GM21717 (cell line): ENCODE measurements at regions not wholly inside any gene's neighbourhood (a gene's known extent, or its start where the extent isn't known, plus 50 kb on each side); places are given as distances from the start of the nearest gene placed in this dataset.
A peak's percentile ranks its signal among the peaks of the same experiment; 100 is the strongest.

ENCODE experiments used
- ATAC-seq: cut with Tn5 transposase; IDR thresholded peaks from one replicate; pipeline ENCODE4 v1.9.1; 2021; ENCODE audit warnings: mild to moderate bottlenecking, moderate library complexity; ENCODE audit not compliant: unreplicated experiment

DNA sequence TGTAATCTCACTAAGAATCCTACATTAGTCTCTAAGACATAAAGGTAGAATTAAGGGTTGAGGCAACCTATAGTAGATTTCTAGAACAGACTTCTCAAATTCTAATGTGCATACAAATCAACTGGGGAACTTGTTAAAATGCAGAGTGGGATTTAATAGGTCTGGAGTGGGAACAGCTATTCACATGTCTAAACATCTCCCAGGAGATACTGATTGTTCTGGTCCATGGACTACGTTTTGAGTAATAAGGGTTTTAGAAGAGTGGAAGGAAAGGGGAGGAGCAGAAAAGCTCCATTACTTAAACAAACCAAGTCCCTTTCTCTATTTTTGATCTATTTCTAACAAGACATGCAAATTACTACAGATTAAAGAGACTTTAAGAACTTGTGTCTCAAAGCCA, 524.8 kb downstream of the TUSC7 start:
- ATAC-seq: no peak

DNA sequence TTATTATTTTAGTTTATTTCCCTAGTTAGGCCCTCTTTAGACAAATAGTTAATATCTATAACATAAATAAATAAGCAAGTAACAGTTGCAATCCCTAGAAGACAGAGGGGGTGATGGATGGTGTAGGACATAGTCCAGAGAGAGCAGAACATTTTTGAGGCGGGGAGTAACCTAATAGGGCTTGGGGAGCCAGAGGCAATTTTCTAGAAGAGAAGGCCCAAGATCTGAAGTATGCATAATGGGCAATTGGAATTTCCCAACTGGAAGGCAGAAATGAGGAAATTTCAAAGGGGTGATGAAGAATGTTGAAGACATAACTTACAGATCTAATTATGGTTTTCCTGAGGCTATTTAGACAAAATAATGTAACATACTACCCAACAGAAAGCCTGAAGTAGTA, 525.7 kb downstream of the TUSC7 start:
- no peak for ATAC-seq

DNA sequence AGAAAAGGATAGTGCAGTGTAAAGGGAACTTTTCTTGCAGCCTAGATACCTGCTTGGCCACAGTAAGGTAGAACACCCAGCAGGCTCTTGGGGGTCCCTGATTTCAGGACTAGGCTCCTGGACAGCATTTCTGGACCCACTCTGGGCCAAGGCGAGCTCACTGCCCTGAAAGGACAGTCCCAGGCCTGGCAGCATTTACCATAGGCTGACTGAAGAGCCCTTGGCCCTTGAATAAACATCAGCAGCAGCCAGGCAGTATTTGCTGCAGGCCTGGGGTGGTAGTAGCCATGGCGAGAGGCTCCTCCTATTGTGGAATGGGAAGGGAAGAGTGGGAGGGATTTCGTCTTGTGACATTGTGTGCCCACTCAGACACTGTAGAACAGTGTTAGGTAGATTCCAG, 529.2 kb downstream of the TUSC7 start:
- ATAC-seq: no peak

DNA sequence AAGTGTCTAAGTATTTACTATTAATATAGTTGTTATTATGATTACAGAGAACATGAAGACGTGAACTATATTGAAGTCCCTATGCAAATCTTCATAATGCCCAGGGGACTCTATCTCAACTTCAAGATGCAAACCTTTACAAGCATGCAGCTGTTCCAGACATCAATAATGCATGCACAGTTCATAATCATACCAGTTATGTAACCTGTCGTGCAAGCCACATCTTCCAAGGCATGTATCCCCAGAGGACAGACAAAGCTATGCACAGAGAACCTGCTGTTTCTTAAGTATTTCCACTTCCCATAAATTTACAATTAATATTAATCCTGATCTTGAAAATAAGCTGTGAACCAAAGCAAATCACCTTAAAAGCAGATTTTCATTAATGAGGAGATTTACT, 534.1 kb downstream of the TUSC7 start:
- ATAC-seq: no peak

GRCh38 chr3:117246771-117247555, 537.4 kb downstream of the TUSC7 start:
- no peak for ATAC-seq

DNA sequence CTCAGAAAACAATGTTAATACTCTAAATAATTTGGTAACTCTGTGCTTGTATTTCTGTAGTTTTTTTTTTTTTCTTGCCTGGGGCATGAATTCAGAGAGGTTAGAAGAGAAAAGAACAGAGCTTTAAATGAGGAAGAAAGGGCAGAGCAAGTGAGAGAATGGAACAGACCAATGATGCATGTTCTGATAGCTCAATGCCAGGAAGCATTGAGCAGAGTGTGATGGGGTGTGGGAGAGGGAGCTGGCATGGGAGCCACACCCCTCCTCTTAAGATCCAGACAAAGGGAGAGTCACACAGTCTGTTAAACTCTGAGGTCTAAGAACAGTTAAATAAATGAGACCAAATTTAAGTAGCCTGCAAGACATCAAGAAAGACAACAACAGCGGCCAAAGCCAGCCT, 538.6 kb downstream of the TUSC7 start:
- ATAC-seq: no peak

DNA sequence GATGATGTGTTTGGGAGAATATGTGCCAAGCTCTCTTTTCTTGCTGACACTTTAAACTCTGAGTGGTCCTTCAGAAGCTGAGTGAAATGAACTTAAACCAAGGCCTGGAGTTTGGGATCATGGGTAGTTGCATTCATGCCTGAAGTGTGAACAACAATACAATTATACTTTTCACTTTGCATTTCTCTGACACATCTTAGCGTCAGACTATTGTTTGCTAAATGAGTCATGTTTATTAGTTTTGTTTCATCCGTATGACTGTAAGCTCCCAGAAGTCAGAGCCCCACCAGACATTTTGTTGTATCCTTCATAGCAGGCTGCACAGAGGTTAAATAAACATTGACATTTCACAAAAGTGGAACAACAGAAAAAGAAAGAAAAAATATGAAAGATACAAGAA, 542.6 kb downstream of the TUSC7 start:
- ATAC-seq: no peak

GRCh38 chr3:117252651-117253050, 543.1 kb downstream of the TUSC7 start:
- ATAC-seq: no peak

DNA sequence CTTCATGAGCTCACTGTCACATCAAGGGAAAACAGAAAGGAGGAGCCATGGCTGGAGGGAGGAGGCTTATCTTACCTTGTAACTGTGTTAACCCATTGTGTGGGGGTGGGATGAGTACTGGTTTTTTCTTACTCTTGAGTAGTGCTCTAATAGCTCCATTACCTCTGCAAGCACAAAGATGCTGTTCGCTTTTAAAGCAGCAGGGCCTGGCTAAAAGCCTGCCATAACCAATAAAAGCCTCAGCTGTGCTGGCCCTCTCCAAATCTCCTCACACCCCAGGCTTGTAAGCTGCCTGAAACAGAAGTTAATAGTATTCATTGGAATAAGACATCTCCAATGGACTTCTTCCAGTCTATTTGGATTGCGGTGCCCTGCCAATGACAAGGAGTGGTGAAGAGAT, 544.1 kb downstream of the TUSC7 start:
- no peak for ATAC-seq

- no peak for ATAC-seq
Observed at GRCh38 chr3:117254985-117255384, 545.4 kb downstream of the TUSC7 start.

GRCh38 chr3:117255736-117256135, 546.2 kb downstream of the TUSC7 start:
- ATAC-seq: no peak

DNA sequence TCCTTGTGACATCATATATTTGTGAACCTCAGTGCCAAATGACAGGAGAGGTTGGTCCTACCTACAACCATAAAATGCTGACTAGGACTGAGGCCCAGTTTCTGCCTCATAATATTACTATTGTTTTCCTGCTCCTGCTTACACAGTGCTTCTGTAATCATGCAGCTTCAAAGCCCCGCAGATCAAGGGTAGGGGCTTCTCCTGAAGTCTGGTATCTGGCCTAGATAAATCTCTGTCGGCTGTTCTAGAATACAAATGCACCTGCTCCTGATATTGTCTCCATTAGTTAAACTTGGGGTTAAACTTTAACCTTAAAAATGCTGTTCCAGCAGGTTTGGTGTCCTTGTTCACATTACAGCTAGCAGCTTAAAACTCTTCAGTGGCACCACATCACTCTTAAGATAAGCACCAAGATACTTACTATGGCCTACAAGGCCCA, 552.4 kb downstream of the TUSC7 start:
- no peak for ATAC-seq

GRCh38 chr3:117263270-117263669, 553.7 kb downstream of the TUSC7 start:
- no peak for ATAC-seq

GRCh38 chr3:117263745-117264144, 554.2 kb downstream of the TUSC7 start:
- ATAC-seq: no peak

GRCh38 chr3:117264204-117264994, 554.8 kb downstream of the TUSC7 start:
- ATAC-seq: no peak

DNA sequence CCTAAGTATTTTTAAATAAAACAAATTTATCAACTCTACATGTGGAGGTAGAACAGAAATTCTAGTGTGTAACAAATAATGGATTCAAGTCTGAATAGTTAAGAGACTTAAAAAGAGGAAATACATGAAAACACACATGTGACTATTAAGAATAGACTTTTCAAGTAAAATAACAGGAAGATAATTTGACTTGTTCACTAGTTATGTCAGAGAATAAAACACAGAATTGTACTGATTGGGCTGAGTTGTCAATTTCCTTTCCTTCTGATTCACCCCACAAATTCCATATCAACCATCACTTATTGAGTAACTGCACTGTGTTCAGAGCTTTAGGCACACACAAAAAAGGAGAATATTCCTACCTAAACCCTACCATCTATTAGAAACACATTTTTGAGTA, 557.2 kb downstream of the TUSC7 start:
- no peak for ATAC-seq

- ATAC-seq: no peak
Observed at GRCh38 chr3:117268318-117268717, 558.7 kb downstream of the TUSC7 start.

DNA sequence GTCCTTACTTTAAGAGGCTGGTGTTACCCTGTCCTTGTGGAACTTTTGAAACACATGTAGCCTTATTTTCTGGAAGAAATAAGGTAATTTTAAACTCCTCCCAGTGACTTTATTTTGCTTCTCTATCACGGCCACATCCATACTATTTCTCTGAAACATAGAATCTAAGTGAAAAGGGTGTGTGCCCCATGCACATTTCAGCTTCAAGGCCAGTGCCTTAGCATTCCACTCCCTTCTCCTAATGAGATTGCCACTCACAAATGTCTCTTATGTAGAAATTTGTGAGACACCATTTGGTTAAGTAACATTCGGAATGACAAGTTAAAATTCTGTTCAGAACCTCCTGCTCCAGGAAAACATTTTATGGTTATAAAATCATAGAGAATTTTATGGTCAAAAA, 562.7 kb downstream of the TUSC7 start:
- no peak for ATAC-seq

DNA sequence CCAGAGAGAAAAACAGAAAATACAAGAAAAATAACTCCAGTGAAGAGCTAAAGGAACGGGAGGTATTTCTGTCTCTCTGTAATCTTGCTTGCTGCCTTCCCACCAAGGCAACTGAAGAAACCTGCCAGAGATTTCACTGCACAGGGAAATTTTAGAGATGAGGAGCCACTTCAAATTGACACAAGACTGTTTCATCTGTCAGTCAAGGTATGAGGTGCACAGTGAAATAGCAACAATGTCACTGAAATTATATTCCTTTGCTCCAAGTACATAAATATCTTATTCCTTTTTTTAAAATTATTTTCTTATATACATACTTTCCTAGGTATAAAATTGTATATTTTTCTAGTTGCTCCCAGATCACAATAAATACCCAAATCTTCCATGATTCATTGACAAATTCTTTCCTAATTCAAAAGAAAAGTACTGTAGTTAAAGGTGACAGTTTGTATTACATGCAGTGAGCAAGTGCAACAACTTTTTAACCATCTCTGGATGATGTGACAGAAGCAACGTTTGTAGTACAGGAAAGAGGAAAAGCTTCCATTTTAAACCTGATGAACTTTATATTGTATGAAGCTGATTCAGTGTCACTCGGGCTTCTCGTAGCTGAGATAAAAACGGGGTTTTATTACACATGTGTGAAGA, 563.4 kb downstream of the TUSC7 start:
- ATAC-seq: no peak

DNA sequence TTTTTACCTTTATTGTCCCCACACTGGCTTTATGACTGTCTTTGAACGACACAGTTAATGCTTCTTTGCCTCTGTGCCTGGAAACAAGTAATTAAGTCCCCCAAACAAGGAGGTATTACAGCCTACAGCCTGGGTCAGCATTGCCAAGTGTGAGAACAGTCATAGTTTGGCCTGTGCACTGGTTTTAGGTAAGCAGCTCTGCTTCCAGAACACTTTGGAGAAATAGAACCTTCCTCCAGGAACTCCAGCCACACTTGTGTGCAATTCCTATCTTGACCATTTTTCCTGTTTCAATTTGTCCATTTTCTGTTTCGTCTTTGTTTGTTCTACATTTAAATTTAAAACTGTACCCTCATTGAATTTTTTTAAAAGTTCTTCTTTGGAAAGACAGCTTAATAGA, 568.2 kb downstream of the TUSC7 start:
- no peak for ATAC-seq

- peak; percentile 89 for ATAC-seq
Observed at GRCh38 chr3:117278424-117279190, 569.0 kb downstream of the TUSC7 start.
